ENCODE measurements at regions not wholly inside any gene's neighbourhood (a gene's known extent, or its start where the extent isn't known, plus 50 kb on each side); places are given as distances from the start of the nearest gene placed in this dataset.

DNA sequence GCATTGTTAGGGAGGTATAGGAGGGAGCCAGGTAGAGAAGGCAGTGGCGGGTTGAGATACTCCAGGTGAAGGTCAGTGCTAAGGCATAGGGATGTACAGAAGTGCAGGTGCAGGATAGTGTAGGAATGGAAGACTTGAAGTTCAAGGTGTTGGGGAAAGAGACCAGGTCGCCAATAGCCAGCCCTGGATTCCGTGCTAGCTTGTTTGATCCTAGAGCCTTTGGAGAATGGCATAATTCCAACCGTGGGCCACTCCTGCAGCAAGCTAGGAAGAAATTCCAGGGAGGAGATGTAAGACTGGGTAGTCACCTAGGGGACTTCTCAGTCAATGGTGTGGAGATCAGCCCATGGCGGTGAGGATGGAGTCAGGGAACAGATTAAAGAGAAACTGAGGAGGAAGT is 272.7 kb downstream of the RPS24 start:
- TF ChIP-seq, protein P1, sequence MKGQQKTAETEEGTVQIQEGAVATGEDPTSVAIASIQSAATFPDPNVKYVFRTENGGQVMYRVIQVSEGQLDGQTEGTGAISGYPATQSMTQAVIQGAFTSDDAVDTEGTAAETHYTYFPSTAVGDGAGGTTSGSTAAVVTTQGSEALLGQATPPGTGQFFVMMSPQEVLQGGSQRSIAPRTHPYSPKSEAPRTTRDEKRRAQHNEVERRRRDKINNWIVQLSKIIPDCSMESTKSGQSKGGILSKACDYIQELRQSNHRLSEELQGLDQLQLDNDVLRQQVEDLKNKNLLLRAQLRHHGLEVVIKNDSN (IDR thresholded peaks at IDR 0.05): no peak
- no peak for TF ChIP-seq FOXM1 (IDR thresholded peaks at IDR 0.05; ENCODE audit: borderline replicate concordance, low read depth)
- TF ChIP-seq RAD21 (IDR thresholded peaks at IDR 0.05; ENCODE audit: low read depth): no peak
- TF ChIP-seq TCF12 (IDR thresholded peaks at IDR 0.05; ENCODE audit: low read depth): no peak

DNA sequence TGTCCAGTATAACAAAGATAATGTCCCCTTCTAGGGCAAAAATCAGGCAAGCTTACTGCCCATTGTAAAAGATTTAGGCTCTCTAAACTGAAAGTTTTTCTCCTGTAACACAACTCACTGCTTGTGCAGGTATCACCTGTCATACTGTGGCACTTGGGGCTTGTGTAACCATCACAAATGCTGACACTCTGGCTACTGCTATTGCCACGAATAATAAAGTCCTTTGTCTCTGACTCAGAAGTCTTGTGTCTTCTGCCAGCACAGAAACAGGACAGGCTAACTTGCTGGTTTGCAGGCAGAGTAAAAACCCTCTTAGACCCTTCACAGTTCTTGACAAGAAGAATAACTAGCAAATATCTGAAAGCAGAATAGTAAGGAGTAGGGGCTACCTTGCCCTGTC is 273.9 kb downstream of the RPS24 start:
- no peak for TF ChIP-seq CEBPB (IDR thresholded peaks at IDR 0.05)
- TF ChIP-seq NFIC (IDR thresholded peaks at IDR 0.05): no peak

DNA sequence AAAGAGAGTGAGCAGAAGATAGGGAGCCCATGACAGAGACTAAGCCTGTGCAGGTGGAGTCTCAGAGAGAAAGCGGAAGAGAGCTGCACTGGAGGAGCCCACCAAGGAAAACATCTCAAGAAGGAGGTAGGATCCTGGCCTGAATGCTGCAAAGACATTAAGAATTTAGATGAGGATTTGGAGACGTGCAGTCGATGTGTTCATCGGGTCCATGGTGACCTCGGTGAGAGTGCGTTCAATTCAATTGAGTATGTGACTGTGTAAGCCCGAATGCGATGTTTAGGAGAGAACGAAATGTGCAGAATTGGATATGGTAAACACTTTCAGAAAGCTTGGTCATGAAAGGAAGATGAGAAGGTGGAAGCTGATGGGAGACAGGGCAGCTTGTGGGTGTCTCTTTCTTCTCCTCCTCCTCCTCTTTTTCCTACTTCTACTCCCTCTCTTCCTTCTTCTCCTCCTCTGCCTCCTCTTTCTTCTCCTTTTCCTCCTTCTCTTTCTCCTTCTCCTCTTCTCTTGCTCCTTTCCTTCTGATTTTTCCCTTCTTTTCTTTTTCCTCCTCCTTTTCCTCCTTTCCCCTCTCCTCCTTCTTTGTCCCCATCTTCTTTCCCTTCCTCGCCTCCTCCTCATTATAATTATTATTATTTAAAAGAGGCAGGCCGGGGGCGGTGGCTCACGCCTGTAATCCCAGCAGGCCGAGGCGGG is 276.0 kb downstream of the RPS24 start:
- TF ChIP-seq, protein P2, sequence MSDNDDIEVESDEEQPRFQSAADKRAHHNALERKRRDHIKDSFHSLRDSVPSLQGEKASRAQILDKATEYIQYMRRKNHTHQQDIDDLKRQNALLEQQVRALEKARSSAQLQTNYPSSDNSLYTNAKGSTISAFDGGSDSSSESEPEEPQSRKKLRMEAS (IDR thresholded peaks at IDR 0.05): no peak
- no peak for TF ChIP-seq RAD21 (IDR thresholded peaks at IDR 0.05; ENCODE audit: low read depth)
- TF ChIP-seq, protein P3, sequence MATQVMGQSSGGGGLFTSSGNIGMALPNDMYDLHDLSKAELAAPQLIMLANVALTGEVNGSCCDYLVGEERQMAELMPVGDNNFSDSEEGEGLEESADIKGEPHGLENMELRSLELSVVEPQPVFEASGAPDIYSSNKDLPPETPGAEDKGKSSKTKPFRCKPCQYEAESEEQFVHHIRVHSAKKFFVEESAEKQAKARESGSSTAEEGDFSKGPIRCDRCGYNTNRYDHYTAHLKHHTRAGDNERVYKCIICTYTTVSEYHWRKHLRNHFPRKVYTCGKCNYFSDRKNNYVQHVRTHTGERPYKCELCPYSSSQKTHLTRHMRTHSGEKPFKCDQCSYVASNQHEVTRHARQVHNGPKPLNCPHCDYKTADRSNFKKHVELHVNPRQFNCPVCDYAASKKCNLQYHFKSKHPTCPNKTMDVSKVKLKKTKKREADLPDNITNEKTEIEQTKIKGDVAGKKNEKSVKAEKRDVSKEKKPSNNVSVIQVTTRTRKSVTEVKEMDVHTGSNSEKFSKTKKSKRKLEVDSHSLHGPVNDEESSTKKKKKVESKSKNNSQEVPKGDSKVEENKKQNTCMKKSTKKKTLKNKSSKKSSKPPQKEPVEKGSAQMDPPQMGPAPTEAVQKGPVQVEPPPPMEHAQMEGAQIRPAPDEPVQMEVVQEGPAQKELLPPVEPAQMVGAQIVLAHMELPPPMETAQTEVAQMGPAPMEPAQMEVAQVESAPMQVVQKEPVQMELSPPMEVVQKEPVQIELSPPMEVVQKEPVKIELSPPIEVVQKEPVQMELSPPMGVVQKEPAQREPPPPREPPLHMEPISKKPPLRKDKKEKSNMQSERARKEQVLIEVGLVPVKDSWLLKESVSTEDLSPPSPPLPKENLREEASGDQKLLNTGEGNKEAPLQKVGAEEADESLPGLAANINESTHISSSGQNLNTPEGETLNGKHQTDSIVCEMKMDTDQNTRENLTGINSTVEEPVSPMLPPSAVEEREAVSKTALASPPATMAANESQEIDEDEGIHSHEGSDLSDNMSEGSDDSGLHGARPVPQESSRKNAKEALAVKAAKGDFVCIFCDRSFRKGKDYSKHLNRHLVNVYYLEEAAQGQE (IDR thresholded peaks at IDR 0.05; ENCODE audit: low read depth): no peak
- no peak for TF ChIP-seq EGR1 (IDR thresholded peaks at IDR 0.05)

DNA sequence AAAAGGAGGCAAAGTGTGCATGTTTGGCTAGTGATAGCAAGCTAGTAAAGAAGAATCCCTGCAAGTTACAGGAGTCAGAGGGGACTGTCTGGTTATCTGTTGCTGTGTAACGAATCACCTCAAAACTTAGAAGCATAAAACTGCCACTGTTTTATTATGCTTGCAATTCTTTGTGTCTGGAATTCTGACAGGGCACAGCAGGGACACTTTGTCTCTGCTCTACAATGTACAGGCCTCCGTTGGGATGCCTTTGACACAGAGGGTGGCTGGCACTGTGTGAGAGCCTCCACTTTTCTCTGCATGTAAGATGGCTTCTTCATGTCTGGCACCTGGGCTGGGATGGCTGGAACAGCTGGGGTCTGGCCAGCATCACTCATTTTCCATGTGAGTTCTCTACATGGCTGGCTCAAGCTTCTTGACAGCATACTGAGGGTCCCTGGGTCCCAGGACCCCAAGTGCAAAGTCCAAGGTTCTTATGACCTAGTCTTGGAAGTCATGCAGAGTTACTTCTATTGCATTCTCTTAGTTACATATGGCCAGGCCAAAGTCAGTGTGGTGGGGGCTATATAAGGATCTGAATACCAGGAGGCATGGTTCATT is 276.9 kb downstream of the RPS24 start:
- TF ChIP-seq FOXM1 (IDR thresholded peaks at IDR 0.05; ENCODE audit: borderline replicate concordance, low read depth): no peak
- TF ChIP-seq TCF12 (IDR thresholded peaks at IDR 0.05; ENCODE audit: low read depth): no peak
- TF ChIP-seq, protein P3 (IDR thresholded peaks at IDR 0.05; ENCODE audit: low read depth): no peak
- TF ChIP-seq TEAD4 (IDR thresholded peaks at IDR 0.05): no peak
- no peak for TF ChIP-seq NFIC (IDR thresholded peaks at IDR 0.05)
- TF ChIP-seq, protein P1 (IDR thresholded peaks at IDR 0.05): no peak
- no peak for TF ChIP-seq EP300 (IDR thresholded peaks at IDR 0.05; ENCODE audit: borderline replicate concordance)
- TF ChIP-seq EGR1 (IDR thresholded peaks at IDR 0.05): no peak
- no peak for TF ChIP-seq YY1 (IDR thresholded peaks at IDR 0.05; ENCODE audit: low read depth)
- TF ChIP-seq RAD21 (IDR thresholded peaks at IDR 0.05; ENCODE audit: low read depth): no peak
- no peak for TF ChIP-seq TAF1 (IDR thresholded peaks at IDR 0.05; ENCODE audit: low read depth)
- TF ChIP-seq CREB1 (IDR thresholded peaks at IDR 0.05; ENCODE audit: low read depth): no peak
- no peak for TF ChIP-seq ZBTB7A (IDR thresholded peaks at IDR 0.05; ENCODE audit: low read depth)
- TF ChIP-seq, protein P2 (IDR thresholded peaks at IDR 0.05): no peak
- TF ChIP-seq CEBPB (IDR thresholded peaks at IDR 0.05): no peak

DNA sequence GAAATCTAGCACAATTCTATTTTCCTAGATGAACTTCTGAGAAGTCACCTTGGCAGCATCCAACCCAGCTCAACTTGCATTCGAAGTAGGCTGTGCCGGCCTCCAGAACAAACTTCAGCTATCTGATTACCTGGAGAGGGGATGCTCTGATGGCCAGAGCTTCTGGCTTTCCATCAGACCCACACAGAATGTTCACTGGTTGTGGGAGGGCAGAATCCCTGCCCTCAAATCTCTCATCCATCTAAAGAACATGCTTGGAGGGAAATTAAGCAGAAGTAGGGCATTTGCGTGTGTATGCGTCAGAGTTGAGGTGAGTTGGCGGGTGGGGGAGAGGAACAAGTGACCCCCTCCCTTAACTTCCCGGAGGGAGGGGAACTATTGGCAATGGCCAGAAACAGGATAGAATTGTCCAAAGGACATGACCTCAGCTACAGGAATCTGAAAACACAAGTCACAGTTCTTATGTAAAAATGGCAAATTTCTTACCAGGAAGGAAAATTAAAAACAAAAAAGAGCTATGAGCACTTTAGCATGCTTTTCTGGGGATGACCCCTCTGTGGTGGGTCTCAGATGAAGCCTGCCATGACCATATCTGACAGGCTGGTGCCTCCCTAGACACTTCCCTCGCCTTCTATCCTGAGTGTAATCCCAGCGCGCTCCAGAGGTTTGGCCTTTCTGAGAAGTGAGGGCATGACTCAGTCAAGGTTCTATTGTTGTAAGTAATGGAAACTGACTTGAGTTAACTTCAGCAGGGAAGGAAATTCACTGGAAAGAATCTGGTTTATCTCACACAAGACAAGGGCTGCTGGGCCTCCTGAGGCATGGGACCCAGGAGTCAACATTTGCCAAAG is 278.8 kb downstream of the RPS24 start:
- no peak for TF ChIP-seq YY1 (IDR thresholded peaks at IDR 0.05; ENCODE audit: low read depth)
- TF ChIP-seq, protein P2 (IDR thresholded peaks at IDR 0.05): no peak
- no peak for TF ChIP-seq FOXM1 (IDR thresholded peaks at IDR 0.05; ENCODE audit: borderline replicate concordance, low read depth)
- no peak for TF ChIP-seq TAF1 (IDR thresholded peaks at IDR 0.05; ENCODE audit: low read depth)
- TF ChIP-seq EP300 (IDR thresholded peaks at IDR 0.05; ENCODE audit: borderline replicate concordance): no peak
- TF ChIP-seq TEAD4 (IDR thresholded peaks at IDR 0.05): no peak
- no peak for TF ChIP-seq CREB1 (IDR thresholded peaks at IDR 0.05; ENCODE audit: low read depth)
- TF ChIP-seq CEBPB (IDR thresholded peaks at IDR 0.05): no peak
- TF ChIP-seq TCF12 (IDR thresholded peaks at IDR 0.05; ENCODE audit: low read depth): no peak

DNA sequence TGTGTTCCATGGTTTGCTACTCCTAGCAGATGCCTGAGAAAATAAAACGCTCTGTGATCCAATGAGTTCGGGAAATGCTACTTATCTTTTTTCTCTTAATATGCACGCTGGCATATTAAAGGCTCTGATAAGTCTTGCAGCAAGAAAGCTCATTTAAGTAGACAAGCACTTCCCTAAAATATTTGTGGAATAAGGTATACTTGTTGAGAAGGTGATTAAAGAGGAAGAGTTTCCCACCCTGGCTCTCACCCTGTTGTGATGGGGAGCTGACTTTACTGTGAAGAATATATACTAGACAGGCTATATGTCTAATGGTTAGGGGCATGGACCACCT is 279.4 kb downstream of the RPS24 start:
- no peak for TF ChIP-seq CEBPB (IDR thresholded peaks at IDR 0.05)
- no peak for TF ChIP-seq NFIC (IDR thresholded peaks at IDR 0.05)
- TF ChIP-seq FOXM1 (IDR thresholded peaks at IDR 0.05; ENCODE audit: borderline replicate concordance, low read depth): no peak
- TF ChIP-seq, protein P1 (IDR thresholded peaks at IDR 0.05): no peak
- no peak for TF ChIP-seq YY1 (IDR thresholded peaks at IDR 0.05; ENCODE audit: low read depth)
- no peak for TF ChIP-seq RAD21 (IDR thresholded peaks at IDR 0.05; ENCODE audit: low read depth)
- no peak for TF ChIP-seq ZBTB7A (IDR thresholded peaks at IDR 0.05; ENCODE audit: low read depth)
- TF ChIP-seq EGR1 (IDR thresholded peaks at IDR 0.05): no peak
- TF ChIP-seq, protein P3 (IDR thresholded peaks at IDR 0.05; ENCODE audit: low read depth): no peak

Measured in Ishikawa (cell line).